Ascending aorta (tissue), 2 donors: ENCODE measurements at regions not wholly inside any gene's neighbourhood (a gene's known extent, or its start where the extent isn't known, plus 50 kb on each side); places are given as distances from the start of the nearest gene placed in this dataset.
"Not testable (repeated sequence)": the region's sequence is repeated elsewhere in the genome, so short reads cannot be mapped to it uniquely, and the experiment has no call there.

ENCODE experiments used
- DNase-seq, 2 donors: peaks; one replicate each; pipeline ENCODE4 v3.0.0-alpha.2; 2019; ENCODE audit warnings: low spot score in 2 of 2
- H3K27ac ChIP-seq, 2 donors: fragments of 200-600 bp; sonication (generic); one replicate each; pipeline ENCODE4 v1.5.1; 2016 to 2017; ENCODE audit warnings: mild to moderate bottlenecking in 1 of 2
- H3K27me3 ChIP-seq: fragments of 200-600 bp; sonication (generic); one replicate; pipeline ENCODE4 v1.5.1; 2017
- H3K36me3 ChIP-seq, 2 donors: fragments of 200-600 bp; sonication (generic); one replicate each; pipeline ENCODE4 v1.5.1; 2016
- H3K4me1 ChIP-seq, 2 donors: fragments of 200-600 bp; sonication (generic); one replicate each; pipeline ENCODE4 v1.5.1; 2016 to 2017; ENCODE audit warnings: mild to moderate bottlenecking in 1 of 2
- H3K4me3 ChIP-seq, 2 donors: fragments of 200-600 bp; sonication (generic); one replicate each; pipeline ENCODE4 v1.5.1; 2016 to 2017; ENCODE audit warnings: mild to moderate bottlenecking in 1 of 2
- H3K9me3 ChIP-seq, 2 donors: fragments of 200-600 bp; sonication (generic); one replicate each; pipeline ENCODE4 v1.5.1; 2016
- intact Hi-C: fragments of 100-400 bp; cut with DNase I; formaldehyde crosslinking; loops from one replicate; pipeline ENCODE4 v1.15.1; 2023
- TF ChIP-seq, protein P1 (sequence below), 3 experiments: fragments of 200-600 bp in 2 of 3; fragments of 450-650 bp in 1 of 3; sonication (generic) in 2 of 3; IDR thresholded peaks; one replicate each; pipeline ENCODE4 v1.5.1; 2016 to 2019; ENCODE audit warnings: antibody characterized with exemption in 3 of 3, mild to moderate bottlenecking in 1 of 3, moderate library complexity in 1 of 3

DNA sequence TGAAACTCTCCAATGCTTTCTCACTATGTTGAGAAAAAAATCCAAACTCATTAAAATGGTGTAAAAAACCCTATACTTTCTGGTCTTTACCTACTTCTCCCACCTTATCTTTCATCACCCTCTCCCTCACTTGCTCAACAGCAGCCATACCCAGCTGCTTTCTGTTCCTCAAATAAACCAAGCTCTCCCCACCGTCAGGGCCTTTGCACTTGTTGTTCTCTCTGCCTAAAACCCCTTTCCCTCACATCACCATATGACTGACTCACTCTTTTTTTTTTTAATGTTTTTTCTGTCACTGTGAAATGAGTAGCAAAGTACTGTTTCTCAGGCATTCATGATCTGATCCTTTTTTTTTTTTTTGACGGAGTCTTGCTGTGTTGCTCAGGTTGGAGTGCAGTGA lies 122.3 kb upstream of the TMEM164 start:
- no peak for DNase-seq
- intact Hi-C loops = no loop called here
- TF ChIP-seq, protein P1, sequence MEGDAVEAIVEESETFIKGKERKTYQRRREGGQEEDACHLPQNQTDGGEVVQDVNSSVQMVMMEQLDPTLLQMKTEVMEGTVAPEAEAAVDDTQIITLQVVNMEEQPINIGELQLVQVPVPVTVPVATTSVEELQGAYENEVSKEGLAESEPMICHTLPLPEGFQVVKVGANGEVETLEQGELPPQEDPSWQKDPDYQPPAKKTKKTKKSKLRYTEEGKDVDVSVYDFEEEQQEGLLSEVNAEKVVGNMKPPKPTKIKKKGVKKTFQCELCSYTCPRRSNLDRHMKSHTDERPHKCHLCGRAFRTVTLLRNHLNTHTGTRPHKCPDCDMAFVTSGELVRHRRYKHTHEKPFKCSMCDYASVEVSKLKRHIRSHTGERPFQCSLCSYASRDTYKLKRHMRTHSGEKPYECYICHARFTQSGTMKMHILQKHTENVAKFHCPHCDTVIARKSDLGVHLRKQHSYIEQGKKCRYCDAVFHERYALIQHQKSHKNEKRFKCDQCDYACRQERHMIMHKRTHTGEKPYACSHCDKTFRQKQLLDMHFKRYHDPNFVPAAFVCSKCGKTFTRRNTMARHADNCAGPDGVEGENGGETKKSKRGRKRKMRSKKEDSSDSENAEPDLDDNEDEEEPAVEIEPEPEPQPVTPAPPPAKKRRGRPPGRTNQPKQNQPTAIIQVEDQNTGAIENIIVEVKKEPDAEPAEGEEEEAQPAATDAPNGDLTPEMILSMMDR (IDR thresholded peaks at IDR 0.05) = no peak

DNA sequence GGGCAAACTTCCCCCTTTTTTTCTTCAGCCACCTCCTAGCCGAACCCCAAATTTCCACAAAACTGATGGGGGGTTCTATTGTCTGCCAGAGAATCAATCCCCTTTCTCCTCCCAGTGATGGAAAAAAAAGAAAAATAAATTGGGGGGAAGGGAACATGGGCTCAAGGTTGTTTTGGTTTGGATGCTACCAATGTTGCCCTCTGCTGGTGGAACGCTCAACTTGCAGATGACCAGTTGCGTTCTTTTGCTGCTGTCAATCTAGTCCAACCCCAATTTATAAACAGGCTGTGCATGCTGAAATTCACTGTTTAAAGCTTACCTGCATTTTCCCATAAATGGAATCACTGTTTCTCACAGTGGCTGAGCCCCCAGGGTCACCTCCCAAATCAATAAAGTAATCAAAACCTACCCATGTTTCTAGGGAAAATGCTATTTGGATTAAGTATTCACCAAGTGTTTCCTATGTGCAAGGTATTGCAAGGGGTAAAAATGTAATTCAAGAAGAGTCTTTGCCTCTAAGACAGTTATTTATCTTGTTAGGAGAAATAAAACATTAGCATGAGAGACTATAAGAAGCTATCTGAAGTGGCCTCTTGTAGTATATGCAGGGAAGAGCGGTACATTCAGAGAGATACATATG lies 116.7 kb upstream of the TMEM164 start:
- DNase-seq = no peak
- no peak overlapping the region for H3K27ac ChIP-seq
- H3K9me3 ChIP-seq = no peaks in the 10 kb centered on the region
- H3K4me1 ChIP-seq = no peaks in the 10 kb centered on the region
- intact Hi-C loops = loop anchor here (2.0 kb wide), 1 partner anchor 175 kb away; no protein-coding TSS in a partner anchor
- H3K36me3 ChIP-seq = no peaks in the 10 kb centered on the region
- no peak overlapping the region for H3K4me3 ChIP-seq
- H3K27me3 ChIP-seq = no peaks in the 10 kb centered on the region
- TF ChIP-seq, protein P1 (IDR thresholded peaks at IDR 0.05) = peak in 2 of 3 experiments; percentile 38 to 62

More for the DNA sequence above, 122.3 kb upstream of the TMEM164 start:
- Histone ChIP-seq H3K36me3 (no peaks in the 10 kb centered on the region), H3K9me3 (no peaks in the 10 kb centered on the region), H3K4me3 (no peak overlapping the region), H3K27ac (no peak overlapping the region), H3K27me3 (no peaks in the 10 kb centered on the region), H3K4me1 (no peaks in the 10 kb centered on the region)

DNA sequence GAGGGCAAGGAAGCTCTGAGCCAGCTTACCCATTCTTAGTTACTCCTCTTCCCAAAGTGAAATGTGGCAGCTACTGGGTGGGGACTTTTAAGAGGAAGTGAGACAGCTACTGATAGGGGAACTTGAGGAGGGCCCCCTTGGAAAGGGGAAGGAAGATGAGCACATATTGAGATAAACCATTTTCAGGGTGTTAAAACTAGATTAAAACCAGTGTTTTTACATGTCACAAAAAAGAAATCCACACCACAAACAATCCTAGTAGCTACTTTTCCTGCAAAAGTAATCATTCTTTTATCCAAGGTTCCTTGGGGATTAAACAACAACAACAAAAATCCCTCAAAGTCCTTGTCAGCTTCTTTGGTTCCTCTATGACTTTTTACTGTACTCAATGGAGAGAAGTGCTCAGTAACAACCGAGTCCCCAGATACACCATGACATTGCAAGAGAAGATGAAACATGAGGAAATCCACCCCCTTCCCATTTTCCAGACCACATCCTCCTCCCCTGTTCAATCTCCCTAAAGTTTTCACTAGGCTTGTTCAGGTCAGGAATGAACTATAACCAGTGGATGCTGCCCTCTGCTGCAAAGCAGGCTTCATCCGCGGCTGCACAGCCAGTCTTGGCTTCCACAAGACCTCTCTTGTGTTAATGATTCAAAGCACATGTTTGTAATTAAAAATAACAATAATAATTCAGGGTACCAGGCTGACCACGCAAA lies 113.5 kb upstream of the TMEM164 start:
- no peaks in the 10 kb centered on the region for H3K27me3 ChIP-seq
- H3K4me3 ChIP-seq = no peak overlapping the region
- no peak overlapping the region for H3K27ac ChIP-seq
- H3K36me3 ChIP-seq = no peaks in the 10 kb centered on the region
- no peaks in the 10 kb centered on the region for H3K9me3 ChIP-seq
- H3K4me1 ChIP-seq = no peaks in the 10 kb centered on the region
- TF ChIP-seq, protein P1 (IDR thresholded peaks at IDR 0.05) = no peak
- intact Hi-C loops = loop anchor here (2.0 kb wide), 1 partner anchor 403 kb away; no protein-coding TSS in a partner anchor
- DNase-seq = no peak

DNA sequence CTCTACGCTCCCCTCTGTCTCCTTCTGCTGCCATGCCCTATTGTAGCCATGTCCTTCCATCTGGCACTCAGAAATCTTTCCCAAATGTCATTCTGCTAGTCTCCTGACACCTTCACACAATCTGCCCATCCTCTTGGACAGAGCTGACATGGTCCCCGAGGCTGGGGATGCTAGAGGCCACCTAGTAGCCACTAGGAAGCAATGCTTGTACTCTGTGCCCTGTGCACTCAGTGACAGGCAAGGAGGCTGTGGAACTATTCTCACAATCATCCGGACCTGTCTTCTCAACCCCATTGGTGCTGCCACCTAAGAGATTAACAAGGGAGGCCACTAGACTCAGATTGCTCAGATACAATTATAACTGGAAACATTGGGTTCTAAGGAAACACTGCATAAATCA lies 112.6 kb upstream of the TMEM164 start:
- TF ChIP-seq, protein P1 (IDR thresholded peaks at IDR 0.05) = no peak
- no peaks in the 10 kb centered on the region for H3K4me1 ChIP-seq
- no peaks in the 10 kb centered on the region for H3K36me3 ChIP-seq
- H3K9me3 ChIP-seq = no peaks in the 10 kb centered on the region
- no peak for DNase-seq
- no peak overlapping the region for H3K27ac ChIP-seq
- intact Hi-C loops = loop anchor here (2.0 kb wide), 1 partner anchor 403 kb away; no protein-coding TSS in a partner anchor
- H3K27me3 ChIP-seq = no peaks in the 10 kb centered on the region
- no peak overlapping the region for H3K4me3 ChIP-seq

DNA sequence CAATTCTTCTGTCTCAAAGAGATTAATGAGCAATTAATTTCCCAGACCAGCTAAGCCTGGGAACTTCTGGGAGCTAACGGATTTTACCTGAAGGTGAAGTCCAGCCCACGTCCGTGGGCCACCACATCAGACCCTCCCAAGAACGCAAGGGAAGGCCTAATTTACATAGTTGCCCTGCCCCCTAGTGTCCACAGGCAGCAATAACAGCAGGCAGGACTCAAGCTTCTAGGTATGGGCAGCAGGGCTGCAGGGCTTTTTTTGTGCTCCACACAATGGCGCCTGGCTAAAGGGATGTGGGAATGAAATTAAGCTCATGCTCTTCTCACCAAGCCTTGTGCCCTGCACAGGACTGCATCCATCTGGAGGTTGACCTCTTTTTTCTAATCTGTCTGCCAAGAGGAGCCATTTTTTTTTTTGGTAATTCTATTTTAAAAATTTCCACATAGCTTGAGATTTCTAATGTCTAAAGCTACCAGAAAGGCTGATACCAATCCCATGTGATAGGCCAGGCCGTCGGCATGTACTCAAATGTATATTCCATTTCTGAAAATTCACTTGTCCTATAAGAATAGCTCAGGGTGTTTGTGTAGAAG lies 111.9 kb upstream of the TMEM164 start:
- TF ChIP-seq, protein P1 (IDR thresholded peaks at IDR 0.05) = peak; percentile 47 to 85 (median 84)
- no peaks in the 10 kb centered on the region for H3K4me1 ChIP-seq
- no peak overlapping the region for H3K4me3 ChIP-seq
- no peaks in the 10 kb centered on the region for H3K9me3 ChIP-seq
- no peaks in the 10 kb centered on the region for H3K27me3 ChIP-seq
- DNase-seq = peak in 1 of 2 donors; percentile 70
- H3K36me3 ChIP-seq = no peaks in the 10 kb centered on the region
- no peak overlapping the region for H3K27ac ChIP-seq
- intact Hi-C loops = loop anchor here (2.0 kb wide), 1 partner anchor 404 kb away; no protein-coding TSS in a partner anchor

DNA sequence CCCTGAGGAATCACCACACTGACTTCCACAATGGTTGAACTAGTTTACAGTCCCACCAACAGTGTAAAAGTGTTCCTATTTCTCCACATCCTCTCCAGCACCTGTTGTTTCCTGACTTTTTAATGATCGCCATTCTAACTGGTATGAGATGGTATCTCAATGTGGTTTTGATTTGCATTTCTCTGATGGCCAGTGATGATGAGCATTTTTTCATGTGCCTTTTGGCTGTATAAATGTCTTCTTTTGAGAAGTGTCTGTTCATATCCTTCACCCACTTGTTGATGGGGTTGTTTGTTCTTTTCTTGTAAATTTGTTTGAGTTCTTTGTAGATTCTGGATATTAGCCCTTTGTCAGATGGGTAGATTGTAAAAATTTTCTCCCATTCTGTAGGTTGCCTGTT lies 106.9 kb upstream of the TMEM164 start:
- DNase-seq, H3K36me3 ChIP-seq, H3K4me1 ChIP-seq, intact Hi-C loops, H3K27me3 ChIP-seq, H3K4me3 ChIP-seq, H3K9me3 ChIP-seq, H3K27ac ChIP-seq: not testable (repeated sequence)
